Smooth muscle cell (in vitro differentiated cells): ENCODE measurements at regions not wholly inside any gene's neighbourhood (a gene's known extent, or its start where the extent isn't known, plus 50 kb on each side); places are given as distances from the start of the nearest gene placed in this dataset.

ENCODE experiments used
- DNase-seq: peaks from one replicate; lab custom pipeline; 2025; ENCODE audit not compliant: unreplicated experiment; lab: John Stamatoyannopoulos, UW
- H2AFZ ChIP-seq: fragments of 200-600 bp; sonication (generic); 2 replicates; pipeline ENCODE4 v1.6.0; 2016; ENCODE audit warnings: antibody characterized with exemption, low read depth, mild to moderate bottlenecking
- H3F3A ChIP-seq: fragments of 200-600 bp; sonication (generic); 2 replicates; pipeline ENCODE4 v1.6.0; 2017; ENCODE audit warnings: antibody characterized with exemption, low read depth
- H3K27ac ChIP-seq: fragments of 200-600 bp; sonication (generic); 2 replicates; pipeline ENCODE4 v1.5.1; 2016; ENCODE audit warnings: low read depth, mild to moderate bottlenecking
- H3K27me3 ChIP-seq: fragments of 200-600 bp; sonication (generic); 2 replicates; pipeline ENCODE4 v1.6.1; 2016; ENCODE audit warnings: low read depth, mild to moderate bottlenecking
- H3K36me3 ChIP-seq: fragments of 200-600 bp; sonication (generic); 2 replicates; pipeline ENCODE4 v1.5.1; 2016; ENCODE audit warnings: low read depth
- H3K4me1 ChIP-seq: fragments of 200-600 bp; sonication (generic); 2 replicates; pipeline ENCODE4 v1.5.1; 2016; ENCODE audit warnings: low read depth
- H3K4me2 ChIP-seq: fragments of 200-600 bp; sonication (generic); 2 replicates; pipeline ENCODE4 v1.6.0; 2016; ENCODE audit warnings: mild to moderate bottlenecking
- H3K4me3 ChIP-seq: fragments of 200-600 bp; sonication (generic); 2 replicates; pipeline ENCODE4 v1.5.1; 2016; ENCODE audit warnings: mild to moderate bottlenecking
- H3K79me2 ChIP-seq: fragments of 200-600 bp; sonication (generic); 2 replicates; pipeline ENCODE4 v1.6.0; 2016; ENCODE audit warnings: low read depth, mild to moderate bottlenecking
- H3K9ac ChIP-seq: fragments of 200-600 bp; sonication (generic); 2 replicates; pipeline ENCODE4 v1.6.0; 2016; ENCODE audit warnings: low read depth
- H3K9me3 ChIP-seq: fragments of 200-600 bp; sonication (generic); replicated peaks from 2 replicates; pipeline ENCODE4 v1.5.1; 2016; ENCODE audit warnings: low read depth
- H4K20me1 ChIP-seq: fragments of 200-600 bp; sonication (generic); 2 replicates; pipeline ENCODE4 v1.6.0; 2016; ENCODE audit warnings: low read depth
- CTCF ChIP-seq: fragments of 200-600 bp; sonication (generic); IDR thresholded peaks from 2 replicates; pipeline ENCODE4 v1.5.1; 2017; ENCODE audit warnings: borderline replicate concordance, mild to moderate bottlenecking, antibody characterized with exemption; ENCODE audit not compliant: insufficient read depth, poor library complexity, severe bottlenecking
- WGBS: methylation state at CpG from one replicate; pipeline ENCODE4 v1.1.7; 2016; ENCODE audit warnings: low lambda C conversion rate; 5-methylcytosine and 5-hydroxymethylcytosine counted together

- no peaks in the 10 kb centered on the region for H3K36me3 ChIP-seq
- H3K4me1 ChIP-seq: peaks cover 5% of the 10 kb centered on the region
- H2AFZ ChIP-seq: no peak overlapping the region
- no peak overlapping the region for H3K27ac ChIP-seq
- no peak overlapping the region for H3K4me3 ChIP-seq
- H3F3A ChIP-seq: no peaks in the 10 kb centered on the region
- no peak overlapping the region for H3K4me2 ChIP-seq
- no peak for TF ChIP-seq CTCF
- H3K27me3 ChIP-seq: no peaks in the 10 kb centered on the region
- H3K9me3 ChIP-seq: no peaks in the 10 kb centered on the region
- H3K9ac ChIP-seq: no peak overlapping the region
- H4K20me1 ChIP-seq: no peaks in the 10 kb centered on the region
- no peaks in the 10 kb centered on the region for H3K79me2 ChIP-seq
- DNase-seq: no peak
- WGBS: 68% methylated on average over 4 of the region's 4 CpGs
These were observed 179.9 kb upstream of the TAB2 start for GRCh38 chr6:149137594-149137993.

GRCh38 chr6:149138089-149138488 lies 179.4 kb upstream of the TAB2 start:
- DNase-seq: no peak
- H3K4me1 ChIP-seq: peaks cover 5% of the 10 kb centered on the region
- 97% methylated on average over 10 of the region's 10 CpGs for WGBS

GRCh38 chr6:149138699-149139294 lies 178.7 kb upstream of the TAB2 start:
- H3K27me3 ChIP-seq: no peaks in the 10 kb centered on the region
- 99% methylated on average over 12 of the region's 12 CpGs for WGBS
- DNase-seq: no peak

More at GRCh38 chr6:149138089-149138488, 179.4 kb upstream of the TAB2 start:
- Histone ChIP-seq H3K9ac (no peak overlapping the region), H3K4me2 (no peak overlapping the region), H3K4me3 (no peak overlapping the region), H3K27ac (no peak overlapping the region), H3K36me3 (no peaks in the 10 kb centered on the region), H4K20me1 (no peaks in the 10 kb centered on the region), H3K27me3 (no peaks in the 10 kb centered on the region), H3K79me2 (no peaks in the 10 kb centered on the region), H3F3A (no peaks in the 10 kb centered on the region), H2AFZ (no peak overlapping the region), H3K9me3 (no peaks in the 10 kb centered on the region)
- no peak for TF ChIP-seq CTCF

More at GRCh38 chr6:149138699-149139294, 178.7 kb upstream of the TAB2 start:
- Histone ChIP-seq H3K36me3 (no peaks in the 10 kb centered on the region), H3K4me3 (no peak overlapping the region), H3K27ac (no peak overlapping the region), H3K9me3 (no peaks in the 10 kb centered on the region), H3K4me2 (no peak overlapping the region), H4K20me1 (no peaks in the 10 kb centered on the region), H3F3A (no peaks in the 10 kb centered on the region), H2AFZ (no peak overlapping the region), H3K79me2 (no peaks in the 10 kb centered on the region), H3K4me1 (peaks cover 5% of the 10 kb centered on the region), H3K9ac (no peak overlapping the region)
- no peak for TF ChIP-seq CTCF
